Stimulated activated CD4-positive, alpha-beta T cell treated with anti-CD3 and anti-CD28 coated beads, Interleukin-15, amount 100 ng/mL, for 1 hour (primary cell): ENCODE measurements at regions not wholly inside any gene's neighbourhood (a gene's known extent, or its start where the extent isn't known, plus 50 kb on each side); places are given as distances from the start of the nearest gene placed in this dataset.

Experiments
- DNase-seq, 2 donors: peaks; one replicate each; pipeline ENCODE4 v3.0.0-alpha.2; 2020; ENCODE audit warnings: low read depth in 1 of 2, low spot score in 1 of 2

GRCh38 chr9:96183751-96184150, 118.2 kb downstream of the HSD17B3 start:
- DNase-seq, result no peak

- DNase-seq, result no peak
Measured at GRCh38 chr9:96178153-96178552, 123.8 kb downstream of the HSD17B3 start.

GRCh38 chr9:96177719-96178028, 124.3 kb downstream of the HSD17B3 start:
- DNase-seq, result no peak

- DNase-seq, result no peak
Measured at GRCh38 chr9:96177005-96177718, 124.8 kb downstream of the HSD17B3 start.

GRCh38 chr9:96175796-96176195, 126.2 kb downstream of the HSD17B3 start:
- no peak for DNase-seq

- no peak for DNase-seq
Measured at GRCh38 chr9:96175001-96175400, 127.0 kb downstream of the HSD17B3 start.

GRCh38 chr9:96174371-96174770, 127.6 kb downstream of the HSD17B3 start:
- DNase-seq, result no peak

GRCh38 chr9:96173640-96174039, 128.3 kb downstream of the HSD17B3 start:
- no peak for DNase-seq

- DNase-seq, result no peak
Measured at GRCh38 chr9:96172797-96173196, 129.2 kb downstream of the HSD17B3 start.

GRCh38 chr9:96171728-96172127, 130.2 kb downstream of the HSD17B3 start:
- no peak for DNase-seq

GRCh38 chr9:96169901-96170300, 132.1 kb downstream of the HSD17B3 start:
- no peak for DNase-seq

GRCh38 chr9:96169484-96169883, 132.5 kb downstream of the HSD17B3 start:
- DNase-seq, result no peak

GRCh38 chr9:96168882-96169281, 133.1 kb downstream of the HSD17B3 start:
- DNase-seq, result no peak

- no peak for DNase-seq
Measured at GRCh38 chr9:96167011-96167410, 135.0 kb downstream of the HSD17B3 start.

- no peak for DNase-seq
Measured at GRCh38 chr9:96164268-96164683, 137.7 kb downstream of the HSD17B3 start.

GRCh38 chr9:96163712-96164111, 138.3 kb downstream of the HSD17B3 start:
- no peak for DNase-seq

GRCh38 chr9:96163161-96163560, 138.8 kb downstream of the HSD17B3 start:
- no peak for DNase-seq

- no peak for DNase-seq
Measured at GRCh38 chr9:96161819-96162218, 140.2 kb downstream of the HSD17B3 start.

GRCh38 chr9:96160866-96161265, 141.1 kb downstream of the HSD17B3 start:
- no peak for DNase-seq

- DNase-seq, result no peak
Measured at GRCh38 chr9:96160168-96160567, 141.8 kb downstream of the HSD17B3 start.

GRCh38 chr9:96159596-96159995, 142.4 kb downstream of the HSD17B3 start:
- DNase-seq, result no peak

GRCh38 chr9:96158909-96159575, 142.9 kb downstream of the HSD17B3 start:
- DNase-seq, result no peak

- no peak for DNase-seq
Measured at GRCh38 chr9:96158147-96158546, 143.8 kb downstream of the HSD17B3 start.
